Activated CD8-positive, alpha-beta memory T cell treated with anti-CD3 and anti-CD28 coated beads for 36 hours (primary cell): ENCODE measurements at regions not wholly inside any gene's neighbourhood (a gene's known extent, or its start where the extent isn't known, plus 50 kb on each side); places are given as distances from the start of the nearest gene placed in this dataset.

Experiments used
- CTCF ChIA-PET: fragments of 350-600 bp; sonication (Branson Sonifier 250); formaldehyde crosslinking; loops from one replicate; lab custom pipeline; 2021; ENCODE audit warnings: antibody characterized with exemption; lab: Charles Lee
- POLR2A ChIA-PET: fragments of 350-600 bp; sonication (Branson Sonifier 250); formaldehyde crosslinking; loops from one replicate; lab custom pipeline; 2021; ENCODE audit warnings: antibody characterized with exemption; lab: Charles Lee

GRCh38 chr5:125401724-125402622, 655.5 kb upstream of the ZNF608 start:
- POLR2A ChIA-PET: no interaction called here
- CTCF ChIA-PET: no interaction called here

GRCh38 chr5:125402787-125403186, 656.3 kb upstream of the ZNF608 start:
- ChIA-PET POLR2A (no interaction called here), CTCF (no interaction called here)

GRCh38 chr5:125404056-125404455, 657.6 kb upstream of the ZNF608 start:
- ChIA-PET CTCF (no interaction called here), POLR2A (no interaction called here)

GRCh38 chr5:125408448-125409233, 662.2 kb upstream of the ZNF608 start:
- POLR2A ChIA-PET: no interaction called here
- CTCF ChIA-PET: no interaction called here

GRCh38 chr5:125409234-125409860, 662.9 kb upstream of the ZNF608 start:
- ChIA-PET CTCF (no interaction called here), POLR2A (no interaction called here)

- POLR2A ChIA-PET: no interaction called here
These were observed 663.6 kb upstream of the ZNF608 start for GRCh38 chr5:125409861-125410536.

GRCh38 chr5:125410537-125411070, 664.2 kb upstream of the ZNF608 start:
- POLR2A ChIA-PET: no interaction called here
- CTCF ChIA-PET: no interaction called here

More at GRCh38 chr5:125409861-125410536, 663.6 kb upstream of the ZNF608 start:
- CTCF ChIA-PET: no interaction called here

GRCh38 chr5:125411071-125411743, 664.8 kb upstream of the ZNF608 start:
- ChIA-PET POLR2A (no interaction called here), CTCF (no interaction called here)

- POLR2A ChIA-PET: no interaction called here
- CTCF ChIA-PET: no interaction called here
These were observed 665.5 kb upstream of the ZNF608 start for GRCh38 chr5:125411744-125412560.

- ChIA-PET CTCF (no interaction called here), POLR2A (no interaction called here)
These were observed 666.4 kb upstream of the ZNF608 start for GRCh38 chr5:125412561-125413495.

- CTCF ChIA-PET: no interaction called here
These were observed 667.2 kb upstream of the ZNF608 start for GRCh38 chr5:125413496-125414274.

GRCh38 chr5:125415126-125415525, 668.7 kb upstream of the ZNF608 start:
- ChIA-PET POLR2A (no interaction called here), CTCF (no interaction called here)

More at GRCh38 chr5:125413496-125414274, 667.2 kb upstream of the ZNF608 start:
- POLR2A ChIA-PET: no interaction called here

- CTCF ChIA-PET: no interaction called here
- POLR2A ChIA-PET: no interaction called here
These were observed 669.6 kb upstream of the ZNF608 start for GRCh38 chr5:125416055-125416454.

GRCh38 chr5:125421006-125421405, 674.6 kb upstream of the ZNF608 start:
- POLR2A ChIA-PET: no interaction called here
- CTCF ChIA-PET: no interaction called here

- ChIA-PET POLR2A (no interaction called here), CTCF (no interaction called here)
These were observed 675.9 kb upstream of the ZNF608 start for GRCh38 chr5:125422342-125422741.

GRCh38 chr5:125424402-125425141, 678.1 kb upstream of the ZNF608 start:
- POLR2A ChIA-PET: no interaction called here
- CTCF ChIA-PET: no interaction called here
